COLO668 (cell line): ENCODE measurements at regions not wholly inside any gene's neighbourhood (a gene's known extent, or its start where the extent isn't known, plus 50 kb on each side); places are given as distances from the start of the nearest gene placed in this dataset.

Source experiments
- DNase-seq: peaks from one replicate; lab custom pipeline; 2025; ENCODE audit not compliant: unreplicated experiment; lab: John Stamatoyannopoulos, UW

DNA sequence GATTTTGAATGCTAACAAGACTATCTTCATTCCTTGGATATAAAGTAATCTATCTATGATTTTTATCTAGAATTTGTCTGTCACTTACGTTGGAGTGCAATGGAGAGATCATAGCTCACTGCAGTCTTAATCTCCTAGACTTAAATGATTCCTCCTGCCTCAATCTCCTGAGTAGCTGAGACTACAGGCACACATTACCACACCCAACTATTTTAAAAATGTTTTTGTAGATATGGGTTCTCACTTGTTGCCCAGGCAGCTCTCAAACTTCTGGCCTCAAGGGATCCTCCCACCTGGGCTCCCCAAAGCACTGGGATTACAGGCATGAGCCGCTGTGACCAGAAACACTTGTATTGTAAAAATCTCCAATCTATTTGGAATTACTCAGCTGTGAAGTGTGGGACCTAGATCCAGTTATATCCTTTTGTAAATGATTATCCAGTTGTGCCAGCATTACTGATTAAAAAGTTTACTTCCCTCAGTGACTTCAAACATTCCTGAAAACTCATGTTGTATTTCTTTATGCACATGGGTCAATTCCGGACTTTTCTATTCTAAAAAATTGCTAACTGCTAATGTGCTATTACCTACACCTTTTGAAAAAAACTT lies 1793.8 kb upstream of the WWC1 start:
- DNase-seq, result no peak

DNA sequence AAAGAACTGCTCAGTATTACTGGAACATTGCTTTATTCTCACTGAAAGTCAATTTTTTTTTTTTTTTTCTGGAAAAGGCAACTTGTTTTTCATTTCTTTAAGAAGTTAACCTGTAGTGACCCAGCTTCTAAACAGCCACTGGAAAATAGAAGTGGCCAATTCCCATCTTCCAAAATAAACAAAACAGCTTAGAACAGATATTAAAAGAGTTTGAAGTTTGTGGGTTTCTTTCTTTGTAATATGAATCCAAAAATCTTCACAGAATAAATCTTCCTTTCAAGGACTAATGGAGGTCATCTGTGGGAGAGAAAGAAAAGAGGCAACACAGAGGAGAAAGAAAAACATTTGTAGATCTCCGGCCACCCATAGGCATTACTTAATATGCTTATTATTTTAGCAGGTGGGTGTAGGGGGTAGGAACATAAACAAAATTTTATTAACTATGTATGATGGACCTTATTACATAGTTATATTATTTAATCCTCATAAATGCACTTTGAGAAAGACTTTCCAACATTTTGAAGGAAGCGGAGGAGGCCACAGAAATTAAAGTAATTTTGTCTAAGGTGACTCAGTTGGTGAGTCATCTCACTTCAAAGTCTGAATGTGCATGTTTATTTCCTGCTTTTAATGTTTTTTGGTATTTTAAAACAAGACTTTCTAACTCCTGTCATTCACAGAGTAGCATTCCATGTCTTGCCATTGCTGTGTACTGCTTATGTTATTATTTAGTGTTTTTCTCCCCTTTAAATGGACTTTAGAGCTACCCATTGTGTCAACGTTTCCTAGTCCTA lies 1791.8 kb upstream of the WWC1 start:
- DNase-seq, result no peak

DNA sequence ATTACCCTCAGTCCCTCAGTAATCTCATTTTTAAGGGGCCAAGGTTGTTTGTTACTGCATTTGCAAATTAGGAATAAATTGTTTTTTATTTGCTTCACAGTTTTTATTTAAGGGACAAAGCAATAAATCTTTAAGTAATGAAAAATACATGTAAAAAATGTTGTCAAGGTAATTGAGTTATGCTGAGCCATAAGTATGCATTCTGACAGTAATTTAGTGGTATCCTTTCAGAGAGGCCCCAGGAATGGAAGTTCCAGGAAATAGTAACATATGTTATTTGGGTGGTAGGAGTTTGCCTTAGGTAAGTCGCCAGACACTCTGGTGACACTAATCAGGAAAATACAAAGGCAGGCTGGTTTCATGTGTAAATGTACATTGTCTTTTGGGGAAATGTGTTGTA lies 1787.9 kb upstream of the WWC1 start:
- no peak for DNase-seq

- DNase-seq, result no peak
Observed at GRCh38 chr5:166505067-166505466, 1786.4 kb upstream of the WWC1 start.

DNA sequence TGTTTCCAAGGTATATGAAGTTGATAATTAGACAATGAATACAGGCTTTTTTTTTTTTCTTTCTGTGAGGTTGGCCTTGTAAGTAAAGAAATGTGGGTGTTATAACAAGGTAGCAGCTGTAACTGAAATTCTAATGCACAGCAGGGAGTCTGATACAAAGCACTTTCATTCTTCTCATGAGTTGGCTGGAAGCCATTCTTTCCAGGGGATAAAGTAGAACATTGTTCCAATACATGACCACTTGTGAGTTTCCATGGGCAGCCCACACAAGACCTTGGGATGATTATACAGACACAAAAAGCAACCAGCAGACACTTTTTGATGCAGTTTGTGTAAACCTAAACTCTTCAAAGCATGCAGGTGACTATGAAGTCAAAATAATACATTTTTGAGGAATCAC lies 1785.9 kb upstream of the WWC1 start:
- no peak for DNase-seq

GRCh38 chr5:166507810-166508425 lies 1783.5 kb upstream of the WWC1 start:
- DNase-seq, result no peak

GRCh38 chr5:166509085-166509484 lies 1782.4 kb upstream of the WWC1 start:
- no peak for DNase-seq

DNA sequence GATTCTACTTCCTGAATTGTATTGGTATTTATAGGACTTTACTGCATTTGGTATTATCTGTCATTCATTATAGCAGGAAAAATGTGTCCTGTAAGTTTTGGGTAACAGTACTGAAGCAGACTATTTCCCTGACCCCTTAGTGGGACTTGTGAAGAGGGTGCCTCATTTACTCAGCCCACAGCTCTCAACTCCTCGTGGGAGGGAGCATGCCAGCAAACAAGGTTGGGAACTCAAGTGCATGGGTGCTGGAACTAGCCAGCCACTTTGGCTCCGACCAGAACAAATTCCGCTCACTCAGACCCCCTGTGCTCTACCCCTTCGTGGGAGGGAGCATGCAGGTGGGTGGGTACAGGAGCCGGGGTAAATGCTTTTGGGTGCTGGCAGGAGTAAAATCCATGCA lies 1773.5 kb upstream of the WWC1 start:
- DNase-seq, result no peak

DNA sequence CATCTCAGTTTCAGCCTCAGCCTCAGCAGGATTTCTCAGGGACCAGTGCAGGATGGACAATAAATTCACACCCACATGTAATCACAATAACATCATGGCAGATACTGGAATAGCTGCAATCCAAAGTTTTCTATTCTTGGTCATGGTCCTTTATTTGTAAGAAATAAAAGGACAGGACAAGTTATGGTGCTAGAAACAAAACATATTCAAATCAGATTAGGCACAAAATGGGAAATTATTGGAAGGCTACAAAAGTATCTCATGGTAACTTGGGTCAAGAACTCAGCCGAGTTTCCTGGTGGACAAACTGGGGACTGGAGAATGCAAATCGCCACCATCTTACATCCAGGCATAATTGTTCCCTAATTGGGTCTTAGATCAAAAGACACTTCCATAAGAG lies 1768.2 kb upstream of the WWC1 start:
- no peak for DNase-seq

DNA sequence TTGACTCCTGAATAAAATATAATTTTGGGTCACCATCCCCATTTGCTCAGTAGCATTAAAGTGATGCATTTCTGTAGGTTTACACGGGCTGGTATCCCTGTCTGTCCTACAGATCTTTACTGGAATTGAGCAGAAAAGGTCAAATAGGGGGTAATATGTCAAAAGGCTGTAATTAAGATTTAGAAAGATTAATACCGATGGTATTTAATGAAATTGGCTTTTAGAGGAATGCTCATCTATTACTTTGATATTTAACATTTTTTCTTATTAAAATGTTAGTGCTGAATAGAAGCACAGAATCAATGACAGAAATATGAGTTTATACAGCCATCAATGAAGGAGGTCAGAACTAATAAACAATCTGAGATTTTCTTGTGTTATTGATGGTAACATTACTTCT lies 1762.2 kb upstream of the WWC1 start:
- DNase-seq, result no peak

DNA sequence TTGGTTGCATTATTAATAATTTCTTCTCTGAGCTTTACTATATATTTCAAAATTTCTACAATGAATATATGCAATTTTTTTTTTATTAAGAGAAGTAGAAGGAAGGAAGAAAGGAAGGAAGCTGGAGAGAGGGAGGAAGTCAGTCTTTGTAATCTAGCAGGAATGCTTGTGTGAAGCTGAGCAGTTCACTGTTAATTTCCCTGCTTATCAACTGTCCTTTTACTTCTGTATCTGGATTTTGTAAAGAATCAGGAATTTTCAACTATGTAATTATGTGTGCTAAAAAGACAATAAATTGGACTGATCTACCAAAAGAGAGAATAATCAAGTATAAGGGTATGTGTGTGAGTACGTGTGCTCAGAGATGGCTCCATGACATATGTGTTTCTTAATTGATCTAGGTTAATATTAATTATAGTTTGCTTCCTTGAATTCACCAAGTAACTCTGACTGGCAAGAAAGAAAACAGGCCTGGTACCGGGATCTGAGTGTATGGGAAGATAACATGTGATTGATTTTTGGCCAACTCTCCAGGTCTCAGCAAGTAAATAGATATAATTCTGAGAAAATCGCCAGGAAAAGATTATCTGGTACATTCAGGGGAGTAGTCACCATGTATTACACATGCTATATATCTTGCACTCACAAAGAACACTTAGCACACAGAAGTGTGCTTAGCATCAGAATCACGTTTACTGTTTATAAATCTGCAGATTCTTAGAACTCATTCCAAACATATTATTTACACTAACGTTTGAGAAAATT lies 1758.8 kb upstream of the WWC1 start:
- DNase-seq, result no peak

DNA sequence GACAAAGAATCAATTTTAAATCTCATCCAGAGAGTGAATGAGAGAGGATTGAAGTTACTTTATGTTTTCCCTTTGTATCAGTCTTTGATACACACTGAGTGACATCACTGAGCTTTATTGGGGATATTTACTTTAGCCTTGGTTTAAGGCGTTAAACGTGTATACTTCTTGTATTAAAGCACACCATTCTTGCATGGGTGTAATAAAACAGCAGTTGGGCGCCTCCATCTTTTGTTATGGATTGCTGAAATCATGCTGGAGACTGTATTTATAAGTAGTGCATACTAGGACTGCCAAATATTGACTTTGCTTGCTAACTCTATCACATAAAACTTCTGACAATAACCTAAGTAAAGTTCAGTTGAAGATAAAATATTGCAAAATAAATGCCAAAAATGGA lies 1755.8 kb upstream of the WWC1 start:
- no peak for DNase-seq

DNA sequence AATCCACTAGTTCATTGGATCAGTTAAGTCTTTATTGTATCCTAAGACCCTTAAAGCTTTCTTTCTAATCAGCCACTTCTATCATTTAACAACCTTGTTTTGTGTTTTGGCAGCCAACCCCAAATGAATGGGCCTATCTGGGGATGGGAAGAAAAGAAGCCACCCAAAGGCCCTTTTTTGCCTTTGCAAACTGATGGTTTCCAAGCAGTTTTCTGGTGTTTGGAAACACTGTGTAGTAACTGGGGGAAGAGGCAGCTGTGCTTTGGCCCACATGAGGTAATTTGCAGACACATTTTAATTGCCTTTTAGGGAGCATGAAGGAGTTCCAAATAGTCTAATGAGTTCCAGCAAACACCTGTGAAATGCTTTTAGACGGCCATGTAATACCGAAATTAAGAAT lies 1751.3 kb upstream of the WWC1 start:
- no peak for DNase-seq

GRCh38 chr5:166551384-166551783 lies 1740.1 kb upstream of the WWC1 start:
- DNase-seq, result no peak

DNA sequence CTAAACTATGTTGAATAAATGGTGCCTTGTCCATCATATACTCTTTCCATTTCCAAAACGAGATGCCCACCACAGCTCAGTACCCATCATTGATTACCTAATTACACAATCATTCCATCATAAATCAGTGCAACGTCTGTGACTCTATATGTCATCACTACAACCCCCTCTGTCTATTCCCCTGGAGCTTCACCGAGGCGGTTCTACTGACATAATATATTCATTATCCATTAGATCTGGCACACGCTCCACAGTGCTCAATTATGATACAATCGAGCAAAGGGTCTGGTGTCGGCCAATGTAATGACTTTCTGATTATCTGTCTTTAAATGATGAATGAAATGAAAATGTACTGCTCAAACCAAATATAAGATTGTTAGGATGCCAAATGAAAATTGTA lies 1737.7 kb upstream of the WWC1 start:
- DNase-seq, result no peak

DNA sequence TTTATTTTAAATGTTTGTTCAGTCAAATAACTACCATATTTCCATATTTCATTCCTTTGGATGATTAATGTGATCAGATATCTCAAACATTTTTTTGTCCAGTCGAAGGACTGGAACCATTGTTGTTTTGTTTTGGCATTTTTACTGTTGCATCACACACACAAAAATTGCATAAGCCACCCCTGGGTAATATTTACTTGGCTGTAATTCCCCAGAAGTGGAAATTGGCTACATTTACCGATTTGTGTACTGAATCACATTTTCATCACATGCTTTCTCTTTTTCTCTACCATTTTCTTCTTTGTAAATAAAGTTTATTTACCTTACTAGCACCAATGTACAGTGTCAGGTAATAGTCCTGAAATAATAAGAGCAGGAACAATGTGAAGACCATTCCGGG lies 1729.7 kb upstream of the WWC1 start:
- DNase-seq, result no peak

GRCh38 chr5:166562246-166562645 lies 1729.2 kb upstream of the WWC1 start:
- no peak for DNase-seq

- no peak for DNase-seq
Observed at GRCh38 chr5:166566725-166567124, 1724.7 kb upstream of the WWC1 start.

DNA sequence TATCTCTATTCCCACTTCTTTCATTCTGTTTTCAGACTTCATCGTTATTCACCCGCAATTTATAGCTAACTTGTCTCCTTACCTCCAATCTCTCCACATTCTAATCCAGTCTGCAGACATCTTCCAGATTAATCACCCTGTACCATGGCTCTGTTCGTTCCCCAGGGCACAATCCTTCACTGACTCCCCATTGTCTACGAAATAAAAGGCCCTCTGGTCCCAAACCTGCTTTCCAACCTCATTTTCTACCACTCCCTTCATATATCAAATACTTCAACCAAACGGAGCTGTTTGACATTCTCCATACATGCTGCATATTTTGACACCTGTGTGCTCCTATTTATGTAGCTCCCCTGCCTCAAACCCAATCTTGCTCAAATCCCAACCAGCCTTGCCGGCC lies 1720.6 kb upstream of the WWC1 start:
- DNase-seq, result no peak

GRCh38 chr5:166571668-166572067 lies 1719.8 kb upstream of the WWC1 start:
- no peak for DNase-seq

DNA sequence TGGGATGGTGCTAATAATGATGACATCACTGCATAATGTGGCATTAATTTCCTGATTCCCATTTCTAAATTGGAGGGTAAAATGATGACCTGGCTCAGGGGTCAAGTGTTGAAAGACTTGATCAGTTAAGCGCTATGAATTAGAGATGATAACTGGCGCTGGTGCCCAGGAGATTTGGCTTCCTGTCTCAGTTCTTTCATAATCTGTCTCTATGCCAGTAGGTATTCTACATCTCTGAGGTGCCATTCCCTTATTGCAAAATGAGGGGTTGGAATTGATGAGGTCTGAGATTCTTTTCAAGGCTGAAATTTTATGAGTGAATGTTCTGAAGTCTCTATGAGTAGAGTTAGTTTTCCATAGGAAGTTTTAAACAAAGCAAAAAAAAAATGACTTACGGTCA lies 1715.1 kb upstream of the WWC1 start:
- no peak for DNase-seq

DNA sequence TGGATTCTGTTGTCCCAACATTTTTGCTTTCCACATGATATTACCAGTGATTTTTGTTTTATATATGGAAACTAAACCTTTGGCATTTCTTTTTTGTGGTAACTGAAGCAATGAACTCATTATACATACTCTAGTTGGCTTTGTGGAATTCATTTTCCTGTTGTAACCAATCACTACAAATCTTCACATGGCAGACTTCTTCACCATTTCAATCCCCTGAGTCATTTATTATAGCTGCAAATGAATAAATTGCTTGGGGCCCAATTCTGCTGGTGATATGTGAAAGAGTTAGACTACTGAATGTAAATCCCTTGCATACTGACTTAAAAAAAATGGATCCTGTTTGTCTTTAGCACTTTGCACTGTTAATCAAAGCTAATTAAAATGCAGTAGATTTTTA lies 1709.6 kb upstream of the WWC1 start:
- no peak for DNase-seq
